Hepatocyte (in vitro differentiated cells): ENCODE measurements at regions not wholly inside any gene's neighbourhood (a gene's known extent, or its start where the extent isn't known, plus 50 kb on each side); places are given as distances from the start of the nearest gene placed in this dataset.

Source experiments
- DNase-seq: peaks from one replicate; pipeline ENCODE4 v3.0.0-alpha.2; 2016; ENCODE audit warnings: low spot score
- H2AFZ ChIP-seq: fragments of 200-600 bp; sonication (generic); 2 replicates; pipeline ENCODE4 v1.6.0; 2016; ENCODE audit warnings: antibody characterized with exemption, mild to moderate bottlenecking
- H3K27ac ChIP-seq: fragments of 200-600 bp; sonication (generic); 2 replicates; pipeline ENCODE4 v1.5.1; 2016; ENCODE audit warnings: mild to moderate bottlenecking
- H3K27me3 ChIP-seq: fragments of 200-600 bp; sonication (generic); 2 replicates; pipeline ENCODE4 v1.6.1; 2016
- H3K36me3 ChIP-seq: fragments of 200-600 bp; sonication (generic); replicated peaks from 2 replicates; pipeline ENCODE4 v1.5.1; 2016; ENCODE audit warnings: low read depth; ENCODE audit not compliant: insufficient read depth
- H3K4me1 ChIP-seq: fragments of 200-600 bp; sonication (generic); 2 replicates; pipeline ENCODE4 v1.5.1; 2016; ENCODE audit warnings: mild to moderate bottlenecking, moderate library complexity; ENCODE audit not compliant: insufficient read depth
- H3K4me2 ChIP-seq: fragments of 200-600 bp; sonication (generic); 2 replicates; pipeline ENCODE4 v1.6.0; 2016
- H3K4me3 ChIP-seq: fragments of 200-600 bp; sonication (generic); 2 replicates; pipeline ENCODE4 v1.5.1; 2016; ENCODE audit warnings: mild to moderate bottlenecking
- H3K79me2 ChIP-seq: fragments of 200-600 bp; sonication (generic); 2 replicates; pipeline ENCODE4 v1.6.0; 2017; ENCODE audit warnings: mild to moderate bottlenecking
- H3K9me2 ChIP-seq: fragments of 200-600 bp; sonication (generic); replicated peaks from 2 replicates; pipeline ENCODE4 v1.6.0; 2017; ENCODE audit warnings: mild to moderate bottlenecking; ENCODE audit not compliant: insufficient read depth
- H3K9me3 ChIP-seq: fragments of 200-600 bp; sonication (generic); 2 replicates; pipeline ENCODE4 v1.5.1; 2016; ENCODE audit warnings: low read depth, mild to moderate bottlenecking
- H4K20me1 ChIP-seq: fragments of 200-600 bp; sonication (generic); 2 replicates; pipeline ENCODE4 v1.6.0; 2016; ENCODE audit warnings: mild to moderate bottlenecking; ENCODE audit not compliant: insufficient read depth, poor library complexity, severe bottlenecking
- CTCF ChIP-seq: fragments of 200-600 bp; sonication (generic); IDR thresholded peaks from 2 replicates; pipeline ENCODE4 v1.5.1; 2016; ENCODE audit warnings: antibody characterized with exemption, mild to moderate bottlenecking; ENCODE audit not compliant: poor library complexity
- EZH2 ChIP-seq: fragments of 200-600 bp; sonication (generic); IDR thresholded peaks from 2 replicates; pipeline ENCODE4 v1.6.1; 2016; ENCODE audit warnings: antibody characterized with exemption, mild to moderate bottlenecking, borderline replicate concordance
- EZH2phosphoT487 ChIP-seq: fragments of 200-600 bp; sonication (generic); IDR thresholded peaks from one replicate; pipeline ENCODE4 v1.6.1; 2018; ENCODE audit warnings: antibody characterized with exemption, mild to moderate bottlenecking, low read depth, moderate library complexity; ENCODE audit not compliant: unreplicated experiment, severe bottlenecking
- WGBS: methylation state at CpG from one replicate; pipeline ENCODE4 v1.1.6; 2016; ENCODE audit warnings: low lambda C conversion rate; ENCODE audit errors: missing lambda C conversion rate; 5-methylcytosine and 5-hydroxymethylcytosine counted together

- Histone ChIP-seq H3K4me2 (no peak overlapping the region), H3K79me2 (no peaks in the 10 kb centered on the region), H3K27me3 (no peaks in the 10 kb centered on the region), H3K9me2 (no peaks in the 10 kb centered on the region), H4K20me1 (no peaks in the 10 kb centered on the region), H3K4me1 (no peaks in the 10 kb centered on the region), H3K27ac (no peak overlapping the region), H3K4me3 (no peak overlapping the region), H3K36me3 (no peaks in the 10 kb centered on the region), H3K9me3 (no peaks in the 10 kb centered on the region), H2AFZ (no peak overlapping the region)
- DNase-seq: no peak
- WGBS: 84% methylated on average over 4 of the region's 4 CpGs
- TF ChIP-seq EZH2: no peak
- TF ChIP-seq CTCF: no peak
- no peak for TF ChIP-seq EZH2phosphoT487
These were observed 200.2 kb downstream of the SPRY2 start for GRCh38 chr13:80140685-80141084.

DNA sequence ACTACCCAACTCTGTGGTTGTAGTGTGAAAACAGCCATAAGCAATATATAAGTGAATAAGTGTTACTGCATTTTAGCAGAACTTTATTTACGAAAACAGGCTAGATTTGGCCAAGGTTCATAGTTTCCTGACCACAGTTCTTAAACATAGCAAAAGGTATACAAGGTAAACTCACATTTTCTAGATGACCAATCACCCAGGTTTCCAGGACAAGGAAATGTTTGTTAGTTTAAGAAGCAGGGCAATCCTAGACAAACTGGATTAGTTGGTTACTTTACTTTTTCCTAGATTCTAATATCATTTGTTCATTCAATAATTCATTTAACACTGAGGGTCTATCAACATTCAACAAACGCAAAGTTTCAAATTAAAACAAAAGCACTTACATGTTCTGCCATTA, 201.7 kb downstream of the SPRY2 start:
- Histone ChIP-seq H3K36me3 (no peaks in the 10 kb centered on the region), H3K4me1 (peaks cover 2% of the 10 kb centered on the region), H3K4me3 (no peak overlapping the region), H4K20me1 (no peaks in the 10 kb centered on the region), H3K79me2 (no peaks in the 10 kb centered on the region), H3K27me3 (no peaks in the 10 kb centered on the region), H3K9me2 (no peaks in the 10 kb centered on the region), H3K27ac (no peak overlapping the region), H2AFZ (no peak overlapping the region), H3K9me3 (no peaks in the 10 kb centered on the region), H3K4me2 (no peak overlapping the region)
- 96% methylated on average over 2 of the region's 2 CpGs for WGBS
- TF ChIP-seq CTCF (no peak), EZH2phosphoT487 (no peak), EZH2 (no peak)
- DNase-seq: no peak

GRCh38 chr13:80137994-80138393, 202.9 kb downstream of the SPRY2 start:
- no peaks in the 10 kb centered on the region for H3K9me2 ChIP-seq
- 72% methylated on average over 3 of the region's 3 CpGs for WGBS

More at GRCh38 chr13:80137994-80138393, 202.9 kb downstream of the SPRY2 start:
- no peak for DNase-seq
- Histone ChIP-seq H3K27me3 (no peaks in the 10 kb centered on the region), H3K4me2 (no peak overlapping the region), H3K4me1 (peaks cover 12% of the 10 kb centered on the region), H3K9me3 (no peaks in the 10 kb centered on the region), H3K27ac (no peak overlapping the region), H3K4me3 (no peak overlapping the region), H3K36me3 (no peaks in the 10 kb centered on the region), H2AFZ (no peak overlapping the region), H3K79me2 (no peaks in the 10 kb centered on the region), H4K20me1 (no peaks in the 10 kb centered on the region)
- TF ChIP-seq EZH2 (no peak), EZH2phosphoT487 (no peak), CTCF (no peak)
